Calu3 (cell line): ENCODE measurements at regions not wholly inside any gene's neighbourhood (a gene's known extent, or its start where the extent isn't known, plus 50 kb on each side); places are given as distances from the start of the nearest gene placed in this dataset.

Experiments used
- BruUV-seq: library from RNA; stranded (reverse); fragments of 400-500 nt; replicated peaks from 2 replicates; lab custom pipeline; 2021; lab: Mats Ljungman, UMichigan
- CTCF ChIA-PET: fragments of 300-600 bp; sonication (Branson Sonifier 250); formaldehyde crosslinking; loops from one replicate; lab custom pipeline; 2022; ENCODE audit warnings: antibody characterized with exemption; lab: Charles Lee
- DNase-seq: peaks from one replicate; pipeline ENCODE4 v3.0.0; 2022
- H3K27ac Mint-ChIP-seq: one replicate; pipeline ENCODE4 v1.8.0; 2022; ENCODE audit warnings: mixed read lengths; ENCODE audit not compliant: unreplicated experiment
- H3K27me3 Mint-ChIP-seq: one replicate; pipeline ENCODE4 v1.8.0; 2022; ENCODE audit warnings: mixed read lengths; ENCODE audit not compliant: unreplicated experiment
- H3K36me3 Mint-ChIP-seq: one replicate; pipeline ENCODE4 v1.8.0; 2022; ENCODE audit warnings: mild to moderate bottlenecking, moderate library complexity, mixed read lengths; ENCODE audit not compliant: insufficient read depth, unreplicated experiment
- H3K4me1 Mint-ChIP-seq: one replicate; pipeline ENCODE4 v1.8.0; 2022; ENCODE audit warnings: mild to moderate bottlenecking, low read depth, mixed read lengths; ENCODE audit not compliant: unreplicated experiment
- H3K4me3 Mint-ChIP-seq: one replicate; pipeline ENCODE4 v1.8.0; 2022; ENCODE audit warnings: mild to moderate bottlenecking, low read depth, moderate library complexity, mixed read lengths; ENCODE audit not compliant: unreplicated experiment
- H3K9me3 Mint-ChIP-seq: one replicate; pipeline ENCODE4 v1.8.0; 2022; ENCODE audit warnings: low read depth, mixed read lengths; ENCODE audit not compliant: unreplicated experiment
- intact Hi-C: fragments of 100-400 bp; cut with micrococcal nuclease; formaldehyde crosslinking; loops from one replicate; pipeline ENCODE4 v1.10.0; 2022; ENCODE audit not compliant: unreplicated experiment
- TF ChIP-seq, protein P1 (sequence below): fragments of 200-600 bp; IDR thresholded peaks from one replicate; pipeline ENCODE4 v1.8.0; 2022; ENCODE audit warnings: antibody characterized with exemption; ENCODE audit not compliant: unreplicated experiment

DNA sequence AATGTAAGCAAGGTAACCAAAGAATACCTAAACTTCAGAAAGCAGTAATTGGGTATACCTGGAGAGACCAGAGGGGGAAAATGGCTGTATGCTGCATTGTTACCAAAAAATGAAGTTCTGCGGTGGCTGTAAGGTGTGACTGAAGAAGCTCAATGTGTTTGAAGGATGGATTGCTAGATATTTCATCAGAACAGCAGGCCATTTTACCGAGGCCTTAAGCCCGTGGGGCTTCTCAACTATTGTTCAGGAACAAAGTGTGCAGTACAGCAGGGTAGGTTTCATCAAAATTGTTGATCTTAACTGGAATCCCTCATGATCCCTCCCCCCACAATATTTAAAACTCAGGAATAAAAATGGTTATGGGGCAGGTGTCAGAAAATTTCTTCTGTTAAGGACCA, 204.0 kb upstream of the GHITM start:
- Mint-ChIP-seq H3K27ac (no peak overlapping the region), H3K4me1 (no peaks in the 10 kb centered on the region), H3K4me3 (no peak overlapping the region), H3K27me3 (peaks cover 22% of the 10 kb centered on the region), H3K9me3 (no peaks in the 10 kb centered on the region), H3K36me3 (no peaks in the 10 kb centered on the region)
- TF ChIP-seq, protein P1, sequence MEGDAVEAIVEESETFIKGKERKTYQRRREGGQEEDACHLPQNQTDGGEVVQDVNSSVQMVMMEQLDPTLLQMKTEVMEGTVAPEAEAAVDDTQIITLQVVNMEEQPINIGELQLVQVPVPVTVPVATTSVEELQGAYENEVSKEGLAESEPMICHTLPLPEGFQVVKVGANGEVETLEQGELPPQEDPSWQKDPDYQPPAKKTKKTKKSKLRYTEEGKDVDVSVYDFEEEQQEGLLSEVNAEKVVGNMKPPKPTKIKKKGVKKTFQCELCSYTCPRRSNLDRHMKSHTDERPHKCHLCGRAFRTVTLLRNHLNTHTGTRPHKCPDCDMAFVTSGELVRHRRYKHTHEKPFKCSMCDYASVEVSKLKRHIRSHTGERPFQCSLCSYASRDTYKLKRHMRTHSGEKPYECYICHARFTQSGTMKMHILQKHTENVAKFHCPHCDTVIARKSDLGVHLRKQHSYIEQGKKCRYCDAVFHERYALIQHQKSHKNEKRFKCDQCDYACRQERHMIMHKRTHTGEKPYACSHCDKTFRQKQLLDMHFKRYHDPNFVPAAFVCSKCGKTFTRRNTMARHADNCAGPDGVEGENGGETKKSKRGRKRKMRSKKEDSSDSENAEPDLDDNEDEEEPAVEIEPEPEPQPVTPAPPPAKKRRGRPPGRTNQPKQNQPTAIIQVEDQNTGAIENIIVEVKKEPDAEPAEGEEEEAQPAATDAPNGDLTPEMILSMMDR, result no peak
- intact Hi-C loops, result no loop called here
- DNase-seq, result no peak
- CTCF ChIA-PET, result no interaction called here
- BruUV-seq, result no TSS peak

DNA sequence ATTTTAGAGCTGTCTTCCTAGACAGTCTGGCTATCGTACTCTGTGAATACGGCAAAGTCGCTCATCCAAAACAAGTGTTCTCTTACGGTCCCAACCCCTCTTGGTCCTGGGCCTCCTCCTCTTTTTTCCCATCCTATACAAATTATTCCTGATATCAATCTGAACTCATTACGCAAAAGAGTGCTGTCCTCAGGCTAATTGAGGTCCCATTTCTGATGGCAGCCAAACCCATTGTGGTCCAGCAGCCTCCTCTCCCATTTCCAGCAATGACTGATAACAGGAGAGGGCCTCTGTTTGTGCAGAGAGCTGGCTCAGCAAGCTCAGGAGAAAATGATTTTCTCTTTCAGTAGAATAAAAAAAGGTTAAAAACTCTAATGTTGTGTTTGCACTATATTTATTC, 203.4 kb upstream of the GHITM start:
- intact Hi-C loops, result no loop called here
- DNase-seq, result no peak
- Mint-ChIP-seq H3K4me3 (no peak overlapping the region), H3K9me3 (no peaks in the 10 kb centered on the region), H3K4me1 (no peaks in the 10 kb centered on the region), H3K27me3 (peaks cover 17% of the 10 kb centered on the region), H3K27ac (no peak overlapping the region), H3K36me3 (no peaks in the 10 kb centered on the region)
- CTCF ChIA-PET, result no interaction called here
- TF ChIP-seq, protein P1, result no peak
- BruUV-seq, result no TSS peak

DNA sequence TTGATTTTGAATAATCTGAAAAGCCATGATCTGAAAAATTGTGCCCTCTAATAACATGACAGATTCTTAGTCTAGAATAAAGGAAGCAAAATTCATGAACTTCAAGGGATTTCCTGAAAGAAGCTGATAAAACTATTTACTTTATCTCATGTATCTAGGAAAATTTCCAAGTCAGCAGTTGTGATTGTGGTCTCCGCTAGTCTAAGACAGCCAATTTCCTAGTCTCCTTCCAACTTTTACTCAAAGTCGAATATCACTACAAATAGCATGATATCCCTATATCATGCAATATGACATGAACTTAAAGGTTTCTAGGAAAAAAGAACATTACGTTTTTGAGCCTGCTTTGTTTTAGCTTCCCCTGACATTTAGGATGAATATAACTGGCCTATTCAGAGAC, 202.1 kb upstream of the GHITM start:
- H3K9me3 Mint-ChIP-seq, result no peaks in the 10 kb centered on the region
- DNase-seq, result no peak
- H3K36me3 Mint-ChIP-seq, result no peaks in the 10 kb centered on the region
- BruUV-seq, result no TSS peak
- peaks cover 17% of the 10 kb centered on the region for H3K27me3 Mint-ChIP-seq
- H3K4me1 Mint-ChIP-seq, result no peaks in the 10 kb centered on the region
- intact Hi-C loops, result no loop called here
- TF ChIP-seq, protein P1, result no peak
- CTCF ChIA-PET, result no interaction called here
- H3K27ac Mint-ChIP-seq, result no peak overlapping the region
- no peak overlapping the region for H3K4me3 Mint-ChIP-seq

DNA sequence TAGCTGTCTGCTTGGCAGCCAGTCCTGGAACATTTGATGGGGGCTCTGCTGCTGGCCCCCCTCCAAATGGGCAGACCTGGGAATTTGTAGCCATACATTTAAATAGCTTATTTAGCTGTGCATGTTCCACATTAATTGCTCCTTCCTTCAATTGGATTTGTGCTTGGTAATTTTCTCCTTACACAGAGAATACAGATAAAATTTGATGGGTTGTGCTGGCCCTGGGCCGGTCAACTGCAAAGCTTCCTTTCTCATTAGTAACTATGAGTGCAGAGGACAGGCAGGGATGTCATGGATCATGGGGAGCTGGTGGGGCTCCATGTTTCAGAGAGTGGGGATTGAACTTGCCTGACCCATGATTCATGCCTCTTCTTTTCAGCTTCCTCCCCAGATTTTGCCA, 201.5 kb upstream of the GHITM start:
- Mint-ChIP-seq H3K9me3 (no peaks in the 10 kb centered on the region), H3K36me3 (no peaks in the 10 kb centered on the region), H3K27me3 (peaks cover 24% of the 10 kb centered on the region), H3K4me1 (no peaks in the 10 kb centered on the region), H3K27ac (no peak overlapping the region), H3K4me3 (no peak overlapping the region)
- TF ChIP-seq, protein P1, result no peak
- DNase-seq, result no peak
- CTCF ChIA-PET, result no interaction called here
- intact Hi-C loops, result no loop called here
- BruUV-seq, result no TSS peak

DNA sequence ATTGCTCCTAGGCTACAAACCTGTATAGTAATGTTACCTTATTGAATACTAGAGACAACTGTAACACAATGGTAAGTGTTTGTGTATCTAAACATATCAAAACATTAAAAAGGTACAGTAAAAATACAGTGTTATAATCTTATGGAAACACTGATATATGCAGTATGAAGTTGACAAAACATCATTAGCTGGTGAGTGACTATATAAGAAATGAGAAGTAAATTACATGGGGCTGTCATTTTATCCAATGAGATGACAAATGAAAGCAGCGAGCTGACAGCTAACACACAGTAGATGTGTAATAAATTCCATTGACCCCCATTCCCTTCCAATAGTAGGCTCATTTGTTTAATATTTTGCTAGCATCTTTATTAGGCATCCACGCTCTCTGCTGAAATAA, 198.1 kb upstream of the GHITM start:
- no TSS peak for BruUV-seq

More for the DNA sequence above, 198.1 kb upstream of the GHITM start:
- Mint-ChIP-seq H3K27ac (no peak overlapping the region), H3K36me3 (no peaks in the 10 kb centered on the region), H3K27me3 (peaks cover 36% of the 10 kb centered on the region), H3K4me1 (no peaks in the 10 kb centered on the region), H3K4me3 (no peak overlapping the region), H3K9me3 (no peaks in the 10 kb centered on the region)
- intact Hi-C loops, result no loop called here
- CTCF ChIA-PET, result no interaction called here
- TF ChIP-seq, protein P1, result no peak
- no peak for DNase-seq
